ENCODE measurements at regions not wholly inside any gene's neighbourhood (a gene's known extent, or its start where the extent isn't known, plus 50 kb on each side); places are given as distances from the start of the nearest gene placed in this dataset.
"Not testable (repeated sequence)": the region's sequence is repeated elsewhere in the genome, so short reads cannot be mapped to it uniquely, and the experiment has no call there.

DNA sequence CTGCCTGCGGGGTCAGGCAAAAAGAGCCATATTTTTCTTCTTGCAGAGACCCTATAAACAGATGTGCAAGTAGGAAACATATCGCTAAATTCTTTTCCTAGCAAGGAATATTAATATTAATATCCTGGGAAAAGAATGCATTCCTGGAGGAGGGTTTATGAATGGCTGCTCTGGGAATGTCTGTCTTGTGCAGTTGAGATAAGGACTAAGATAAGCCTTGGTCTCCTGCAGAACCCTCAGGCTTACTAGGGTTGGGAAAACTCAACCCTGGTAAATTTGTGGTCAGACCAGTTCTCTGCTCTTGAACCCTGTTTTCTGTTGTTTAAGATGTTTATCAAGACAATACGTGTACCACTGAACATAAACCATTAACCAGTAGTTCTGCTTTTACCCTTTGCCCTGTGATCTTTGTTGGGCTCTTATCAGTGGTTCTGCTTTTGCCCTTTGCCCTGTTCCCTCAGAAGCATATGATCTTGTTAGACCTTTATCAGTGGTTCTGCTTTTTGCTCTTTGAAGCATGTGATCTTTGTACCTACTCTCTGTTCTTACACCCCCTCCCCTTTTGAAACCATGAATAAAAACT is 1548.2 kb upstream of the FLRT2 start:
- TF ChIP-seq POLR2A (IDR thresholded peaks at IDR 0.05; ENCODE audit: low read depth, low read length); CTCF (IDR thresholded peaks at IDR 0.05; ENCODE audit: extremely low read depth in 1 of 2, insufficient read depth in 1 of 2, low read depth in 1 of 2, low read length in 2 of 2); POLR2AphosphoS5 (IDR thresholded peaks at IDR 0.05; ENCODE audit: insufficient read depth, low read depth, low read length); MAX (IDR thresholded peaks at IDR 0.05; ENCODE audit: insufficient read depth, insufficient read length): not testable (repeated sequence)
